ENCODE measurements at regions not wholly inside any gene's neighbourhood (a gene's known extent, or its start where the extent isn't known, plus 50 kb on each side); places are given as distances from the start of the nearest gene placed in this dataset.

- Histone ChIP-seq H3K4me1 (peaks cover 25% of the 10 kb centered on the region), H3K4me3 (no peak overlapping the region), H3K27me3 (ENCODE audit: low read depth) (no peaks in the 10 kb centered on the region), H3K9me3 (replicated peaks) (no peaks in the 10 kb centered on the region), H3K36me3 (no peaks in the 10 kb centered on the region), H3K27ac (replicated peaks) (no peak overlapping the region)
- intact Hi-C loops (cut with micrococcal nuclease) = no loop called here
- TF ChIP-seq, protein P1, sequence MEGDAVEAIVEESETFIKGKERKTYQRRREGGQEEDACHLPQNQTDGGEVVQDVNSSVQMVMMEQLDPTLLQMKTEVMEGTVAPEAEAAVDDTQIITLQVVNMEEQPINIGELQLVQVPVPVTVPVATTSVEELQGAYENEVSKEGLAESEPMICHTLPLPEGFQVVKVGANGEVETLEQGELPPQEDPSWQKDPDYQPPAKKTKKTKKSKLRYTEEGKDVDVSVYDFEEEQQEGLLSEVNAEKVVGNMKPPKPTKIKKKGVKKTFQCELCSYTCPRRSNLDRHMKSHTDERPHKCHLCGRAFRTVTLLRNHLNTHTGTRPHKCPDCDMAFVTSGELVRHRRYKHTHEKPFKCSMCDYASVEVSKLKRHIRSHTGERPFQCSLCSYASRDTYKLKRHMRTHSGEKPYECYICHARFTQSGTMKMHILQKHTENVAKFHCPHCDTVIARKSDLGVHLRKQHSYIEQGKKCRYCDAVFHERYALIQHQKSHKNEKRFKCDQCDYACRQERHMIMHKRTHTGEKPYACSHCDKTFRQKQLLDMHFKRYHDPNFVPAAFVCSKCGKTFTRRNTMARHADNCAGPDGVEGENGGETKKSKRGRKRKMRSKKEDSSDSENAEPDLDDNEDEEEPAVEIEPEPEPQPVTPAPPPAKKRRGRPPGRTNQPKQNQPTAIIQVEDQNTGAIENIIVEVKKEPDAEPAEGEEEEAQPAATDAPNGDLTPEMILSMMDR (IDR thresholded peaks at IDR 0.05; ENCODE audit: borderline replicate concordance) = no peak
- no peak for DNase-seq
Observed at GRCh38 chr10:22846294-22846693, 81.6 kb upstream of the ARMC3 start.

DNA sequence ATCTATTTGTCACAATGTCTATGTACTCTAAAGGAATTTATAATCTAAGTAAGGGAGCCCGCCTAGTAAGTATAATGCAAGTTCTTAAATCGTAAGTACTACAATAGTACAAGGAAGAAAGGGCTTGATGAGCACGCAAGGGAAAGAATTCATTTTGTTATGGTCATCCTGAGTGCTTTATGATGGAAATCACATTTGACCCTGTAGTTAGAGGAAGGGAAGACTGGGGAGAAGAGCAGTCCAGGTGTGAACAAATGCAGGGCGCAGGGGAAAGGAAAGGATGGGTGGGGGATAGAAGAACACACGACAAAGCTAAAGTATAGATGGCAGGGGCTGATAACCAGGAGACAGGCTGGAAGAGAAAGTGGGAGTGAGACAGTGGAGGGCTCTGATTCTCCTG lies 88.2 kb upstream of the ARMC3 start:
- intact Hi-C loops (cut with micrococcal nuclease) = no loop called here
- Histone ChIP-seq H3K4me3 (no peak overlapping the region), H3K27ac (replicated peaks) (no peak overlapping the region), H3K36me3 (no peaks in the 10 kb centered on the region), H3K9me3 (replicated peaks) (no peaks in the 10 kb centered on the region), H3K4me1 (no peaks in the 10 kb centered on the region), H3K27me3 (ENCODE audit: low read depth) (no peaks in the 10 kb centered on the region)
- TF ChIP-seq, protein P1 (IDR thresholded peaks at IDR 0.05; ENCODE audit: borderline replicate concordance) = no peak
- DNase-seq = no peak

DNA sequence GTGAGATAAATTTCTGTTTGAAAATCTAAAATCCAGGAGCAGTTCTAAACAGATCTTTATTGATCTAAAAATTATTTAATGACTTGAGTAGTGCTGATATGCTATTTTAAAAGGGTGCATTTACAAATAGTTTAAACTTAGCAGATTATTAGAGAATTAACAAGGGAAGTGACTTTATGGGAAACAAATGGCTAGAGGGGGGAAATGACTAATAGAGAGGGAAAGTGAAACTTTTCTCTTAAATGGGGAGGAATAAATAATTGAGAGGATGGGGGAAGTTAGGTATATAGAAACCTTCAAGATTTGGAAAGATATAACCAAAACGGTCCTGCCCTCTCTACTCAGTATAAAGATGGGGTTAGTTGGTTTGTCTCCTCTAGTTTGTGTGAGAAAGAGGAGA lies 90.1 kb upstream of the ARMC3 start:
- intact Hi-C loops (cut with micrococcal nuclease) = no loop called here
- Histone ChIP-seq H3K4me1 (no peaks in the 10 kb centered on the region), H3K27ac (replicated peaks) (no peak overlapping the region), H3K36me3 (no peaks in the 10 kb centered on the region), H3K27me3 (ENCODE audit: low read depth) (no peaks in the 10 kb centered on the region), H3K9me3 (replicated peaks) (no peaks in the 10 kb centered on the region), H3K4me3 (no peak overlapping the region)
- DNase-seq = no peak
- TF ChIP-seq, protein P1 (IDR thresholded peaks at IDR 0.05; ENCODE audit: borderline replicate concordance) = no peak

GRCh38 chr10:22837351-22837750 lies 90.5 kb upstream of the ARMC3 start:
- no peaks in the 10 kb centered on the region for H3K9me3 ChIP-seq (replicated peaks)
- no peaks in the 10 kb centered on the region for H3K4me1 ChIP-seq
- H3K27me3 ChIP-seq (ENCODE audit: low read depth) = no peaks in the 10 kb centered on the region
- intact Hi-C loops (cut with micrococcal nuclease) = no loop called here
- no peak overlapping the region for H3K4me3 ChIP-seq
- no peaks in the 10 kb centered on the region for H3K36me3 ChIP-seq
- H3K27ac ChIP-seq (replicated peaks) = no peak overlapping the region
- TF ChIP-seq, protein P1 (IDR thresholded peaks at IDR 0.05; ENCODE audit: borderline replicate concordance) = no peak
- no peak for DNase-seq

- no peak overlapping the region for H3K4me3 ChIP-seq
- no peak overlapping the region for H3K27ac ChIP-seq (replicated peaks)
- no peaks in the 10 kb centered on the region for H3K27me3 ChIP-seq (ENCODE audit: low read depth)
- no peak for DNase-seq
- H3K36me3 ChIP-seq = no peaks in the 10 kb centered on the region
- no peaks in the 10 kb centered on the region for H3K9me3 ChIP-seq (replicated peaks)
- intact Hi-C loops (cut with micrococcal nuclease) = no loop called here
- no peaks in the 10 kb centered on the region for H3K4me1 ChIP-seq
- TF ChIP-seq, protein P1 (IDR thresholded peaks at IDR 0.05; ENCODE audit: borderline replicate concordance) = no peak
Observed at GRCh38 chr10:22834471-22834870, 93.4 kb upstream of the ARMC3 start.

DNA sequence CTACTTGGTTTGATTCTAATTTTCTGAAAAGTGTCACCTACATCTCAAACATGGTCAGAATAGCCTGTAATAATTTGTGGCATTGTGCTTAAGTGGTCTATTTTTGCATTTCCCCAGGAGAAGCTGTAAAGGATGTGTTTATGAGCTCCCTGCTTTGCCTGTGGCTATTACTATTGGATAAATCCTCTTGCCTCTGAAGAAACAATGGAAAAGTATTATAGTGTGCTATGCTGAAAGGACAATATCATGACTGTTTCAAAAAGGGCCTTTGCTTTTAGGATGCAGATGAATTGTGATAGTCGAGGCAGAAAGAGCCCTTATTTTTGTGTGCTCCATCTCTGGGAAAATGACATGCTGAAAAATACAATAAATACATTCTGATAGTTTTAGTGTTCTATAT lies 94.1 kb upstream of the ARMC3 start:
- H3K27me3 ChIP-seq (ENCODE audit: low read depth) = no peaks in the 10 kb centered on the region
- no peaks in the 10 kb centered on the region for H3K4me1 ChIP-seq
- H3K4me3 ChIP-seq = no peak overlapping the region
- no peaks in the 10 kb centered on the region for H3K9me3 ChIP-seq (replicated peaks)
- no peak overlapping the region for H3K27ac ChIP-seq (replicated peaks)
- DNase-seq = no peak
- TF ChIP-seq, protein P1 (IDR thresholded peaks at IDR 0.05; ENCODE audit: borderline replicate concordance) = no peak
- intact Hi-C loops (cut with micrococcal nuclease) = no loop called here
- no peaks in the 10 kb centered on the region for H3K36me3 ChIP-seq

Measured in left ventricle myocardium inferior (tissue), 1 donor.